Esophagus squamous epithelium (tissue), 5 donors: ENCODE measurements at regions not wholly inside any gene's neighbourhood (a gene's known extent, or its start where the extent isn't known, plus 50 kb on each side); places are given as distances from the start of the nearest gene placed in this dataset.

Experiments used
- DNase-seq: peaks from one replicate; lab custom pipeline; 2025; lab: John Stamatoyannopoulos, UW
- H3K27ac ChIP-seq, 4 donors: fragments of 200-600 bp; sonication (generic); one replicate each; pipeline ENCODE4 v1.5.1; 2016 to 2019; ENCODE audit warnings: mild to moderate bottlenecking in 1 of 4
- H3K27me3 ChIP-seq, 4 donors: fragments of 200-600 bp; sonication (generic); 1 replicate in 3 of 4; 2 replicates in 1 of 4; pipeline versions ENCODE4 v1.5.1 to v1.6.0; 2017 to 2021; ENCODE audit warnings: antibody characterized with exemption in 1 of 4
- H3K36me3 ChIP-seq, 3 donors: fragments of 200-600 bp; sonication (generic); one replicate each; pipeline ENCODE4 v1.5.1; 2016 to 2019
- H3K4me1 ChIP-seq, 3 donors: fragments of 200-600 bp; sonication (generic); one replicate each; pipeline ENCODE4 v1.5.1; 2017 to 2019
- H3K4me3 ChIP-seq, 4 donors: fragments of 200-600 bp; sonication (generic); 1 replicate in 3 of 4; 2 replicates in 1 of 4; pipeline ENCODE4 v1.5.1; 2016 to 2019; ENCODE audit warnings: mild to moderate bottlenecking in 2 of 4, moderate library complexity in 1 of 4
- H3K9me3 ChIP-seq, 3 donors: fragments of 200-600 bp; sonication (generic); one replicate each; pipeline ENCODE4 v1.5.1; 2016 to 2019
- POLR2A ChIP-seq, 4 donors: fragments of 450-650 bp; IDR thresholded peaks; one replicate each; pipeline ENCODE4 v1.6.1; 2017; ENCODE audit warnings: antibody characterized with exemption in 4 of 4, mild to moderate bottlenecking in 4 of 4, moderate library complexity in 3 of 4
- WGBS, 2 donors: methylation state at CpG; one replicate each; pipeline ENCODE4 v1.1.5; 2018; 5-methylcytosine and 5-hydroxymethylcytosine counted together
- intact Hi-C: fragments of 100-400 bp; cut with DNase I; formaldehyde crosslinking; loops from one replicate; pipeline ENCODE4 v1.15.0; 2022
- TF ChIP-seq, protein P1 (sequence below), 6 experiments: fragments of 450-650 bp in 4 of 6; fragments of 200-600 bp in 2 of 6; sonication (generic) in 2 of 6; IDR thresholded peaks; one replicate each; pipeline ENCODE4 v1.5.1; 2016 to 2019; ENCODE audit warnings: antibody characterized with exemption in 6 of 6, mild to moderate bottlenecking in 4 of 6, moderate library complexity in 4 of 6
- donor health status: DM: yes; HTN: yes; CAD: no.

DNA sequence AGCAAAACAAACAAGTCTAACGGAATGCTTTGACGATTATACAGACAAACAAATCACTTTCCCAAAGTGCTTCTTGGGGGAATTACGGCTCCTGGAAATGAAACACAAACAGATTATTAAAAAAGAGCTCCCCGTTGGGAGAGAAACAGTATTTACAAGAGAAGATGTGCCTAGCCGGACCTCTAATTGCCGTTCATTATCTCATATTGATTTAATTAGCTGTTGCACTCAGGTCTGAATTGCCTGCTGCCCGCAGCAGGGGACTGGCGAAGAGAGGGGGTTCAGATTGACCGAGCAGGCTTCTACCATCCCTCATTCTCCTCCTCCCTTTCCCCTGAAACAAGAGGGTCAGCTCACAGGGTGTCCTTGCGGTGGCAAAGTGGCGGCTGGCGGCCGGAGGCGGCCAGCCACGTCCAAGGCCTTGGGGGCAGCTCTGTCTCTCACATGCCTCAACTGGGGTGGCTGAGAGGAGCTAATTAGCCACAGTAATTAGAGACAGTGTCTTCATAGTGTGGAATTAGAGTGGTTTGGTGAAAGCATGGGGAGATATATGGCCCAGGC is 295.1 kb downstream of the MIAT start:
- no peak for DNase-seq
- Histone ChIP-seq H3K4me1 (no peaks in the 10 kb centered on the region), H3K27ac (no peak overlapping the region), H3K9me3 (no peaks in the 10 kb centered on the region), H3K4me3 (no peak overlapping the region), H3K27me3 (peaks cover 0 to 54% (median 0%) of the 10 kb centered on the region in 4 donors), H3K36me3 (no peaks in the 10 kb centered on the region)
- TF ChIP-seq, protein P1, sequence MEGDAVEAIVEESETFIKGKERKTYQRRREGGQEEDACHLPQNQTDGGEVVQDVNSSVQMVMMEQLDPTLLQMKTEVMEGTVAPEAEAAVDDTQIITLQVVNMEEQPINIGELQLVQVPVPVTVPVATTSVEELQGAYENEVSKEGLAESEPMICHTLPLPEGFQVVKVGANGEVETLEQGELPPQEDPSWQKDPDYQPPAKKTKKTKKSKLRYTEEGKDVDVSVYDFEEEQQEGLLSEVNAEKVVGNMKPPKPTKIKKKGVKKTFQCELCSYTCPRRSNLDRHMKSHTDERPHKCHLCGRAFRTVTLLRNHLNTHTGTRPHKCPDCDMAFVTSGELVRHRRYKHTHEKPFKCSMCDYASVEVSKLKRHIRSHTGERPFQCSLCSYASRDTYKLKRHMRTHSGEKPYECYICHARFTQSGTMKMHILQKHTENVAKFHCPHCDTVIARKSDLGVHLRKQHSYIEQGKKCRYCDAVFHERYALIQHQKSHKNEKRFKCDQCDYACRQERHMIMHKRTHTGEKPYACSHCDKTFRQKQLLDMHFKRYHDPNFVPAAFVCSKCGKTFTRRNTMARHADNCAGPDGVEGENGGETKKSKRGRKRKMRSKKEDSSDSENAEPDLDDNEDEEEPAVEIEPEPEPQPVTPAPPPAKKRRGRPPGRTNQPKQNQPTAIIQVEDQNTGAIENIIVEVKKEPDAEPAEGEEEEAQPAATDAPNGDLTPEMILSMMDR (IDR thresholded peaks at IDR 0.05), result no peak
- no peak for TF ChIP-seq POLR2A (IDR thresholded peaks at IDR 0.05)
- WGBS, 2 donors, result 22 to 28% methylated on average over 9 to 15 of the region's 15 CpGs
- intact Hi-C loops, result no loop called here

DNA sequence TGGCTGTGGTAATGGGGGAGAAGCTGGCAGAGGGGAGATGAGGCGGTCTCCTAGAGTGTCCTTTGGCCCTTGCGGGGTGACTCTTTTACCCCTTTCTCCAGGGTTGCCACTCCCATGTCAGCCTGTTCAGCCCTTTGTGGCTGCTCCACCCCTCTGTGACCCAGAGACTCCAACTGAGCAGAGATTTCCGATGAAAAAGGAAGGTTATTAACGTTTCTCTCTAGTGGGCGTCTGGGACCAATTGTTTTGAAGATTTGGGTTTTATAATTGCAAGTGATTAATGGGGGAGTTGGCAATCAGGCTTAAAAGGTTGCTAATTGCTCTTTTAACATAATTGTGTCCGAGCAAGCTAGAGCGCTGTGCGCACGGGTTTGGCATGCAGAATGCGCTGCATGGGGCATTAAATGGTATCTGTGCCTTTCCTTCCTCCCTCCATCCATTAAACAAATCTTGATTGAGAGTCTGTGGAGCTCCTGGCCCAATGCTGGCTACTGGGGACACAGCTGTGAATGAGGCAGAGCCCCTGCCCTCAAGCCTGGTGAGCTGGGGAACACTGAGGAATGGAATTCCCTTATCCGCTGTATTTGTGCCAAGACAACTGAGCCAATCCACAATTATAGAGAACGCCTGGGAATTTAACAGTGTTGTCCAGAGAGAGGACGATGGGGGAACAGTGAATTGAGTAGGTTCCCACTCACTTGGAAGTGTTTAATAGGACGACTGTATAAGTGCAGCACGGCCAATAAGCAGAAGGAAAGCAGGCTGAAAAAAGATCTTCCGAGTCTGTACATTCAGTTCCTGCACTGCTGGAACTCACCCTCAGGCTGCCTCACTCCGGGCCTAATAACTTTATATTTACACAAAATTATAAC is 295.9 kb downstream of the MIAT start:
- peaks cover 0 to 60% (median 0%) of the 10 kb centered on the region in 4 donors for H3K27me3 ChIP-seq
- no peak overlapping the region for H3K4me3 ChIP-seq
- WGBS, 2 donors, result 19 to 38% methylated on average over 17 of the region's 17 CpGs
- DNase-seq, result no peak
- intact Hi-C loops, result no loop called here
- H3K9me3 ChIP-seq, result no peaks in the 10 kb centered on the region
- no peak for TF ChIP-seq POLR2A (IDR thresholded peaks at IDR 0.05)
- TF ChIP-seq, protein P1 (IDR thresholded peaks at IDR 0.05), result no peak
- no peak overlapping the region for H3K27ac ChIP-seq
- H3K36me3 ChIP-seq, result no peaks in the 10 kb centered on the region
- H3K4me1 ChIP-seq, result no peaks in the 10 kb centered on the region

DNA sequence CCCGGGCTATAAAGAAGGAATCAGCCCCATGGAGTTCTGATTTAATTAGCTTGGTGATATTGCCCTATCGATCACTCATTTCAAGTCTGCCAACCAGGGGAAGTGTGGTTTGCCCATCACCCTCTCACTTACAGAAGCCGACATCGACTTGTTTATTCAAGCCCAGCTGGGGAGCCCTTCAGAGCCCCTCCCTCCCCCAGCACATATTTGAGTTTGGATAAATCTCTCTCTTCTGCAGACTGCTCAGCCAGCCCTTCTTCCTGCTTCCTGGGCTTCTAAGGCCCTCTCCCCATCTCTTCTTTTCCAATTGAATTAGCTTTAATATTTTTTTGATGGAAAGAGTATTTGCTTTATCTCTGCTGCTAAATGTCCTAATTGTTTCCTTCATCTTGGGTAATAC is 299.0 kb downstream of the MIAT start:
- Histone ChIP-seq H3K27me3 (peaks cover 0 to 73% (median 0%) of the 10 kb centered on the region in 4 donors), H3K9me3 (no peaks in the 10 kb centered on the region), H3K27ac (no peak overlapping the region), H3K4me3 (no peak overlapping the region), H3K36me3 (no peaks in the 10 kb centered on the region), H3K4me1 (no peaks in the 10 kb centered on the region)
- DNase-seq, result no peak
- 21 to 30% methylated on average over 4 of the region's 4 CpGs for WGBS, 2 donors
- no peak for TF ChIP-seq POLR2A (IDR thresholded peaks at IDR 0.05)
- TF ChIP-seq, protein P1 (IDR thresholded peaks at IDR 0.05), result no peak
- intact Hi-C loops, result no loop called here

DNA sequence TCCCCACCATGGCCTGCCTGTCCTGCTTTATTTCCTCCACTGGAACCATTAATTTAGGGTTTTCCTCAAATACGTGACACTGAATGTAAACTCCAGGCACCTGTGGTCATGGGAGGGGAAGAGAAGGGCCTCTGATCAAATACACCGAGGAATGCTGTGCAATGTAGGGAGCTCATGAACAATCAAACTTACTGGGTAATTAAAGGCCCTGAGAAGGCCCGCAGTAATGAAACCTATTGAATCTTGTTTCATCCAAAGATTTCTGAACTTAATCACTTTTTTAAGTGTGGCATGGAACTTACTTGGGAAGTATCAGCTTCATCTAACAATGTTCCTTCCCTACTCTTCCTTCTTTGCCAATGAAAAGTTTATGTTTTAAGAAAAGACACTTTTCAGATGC is 299.8 kb downstream of the MIAT start:
- TF ChIP-seq, protein P1 (IDR thresholded peaks at IDR 0.05), result no peak
- no peak for TF ChIP-seq POLR2A (IDR thresholded peaks at IDR 0.05)
- WGBS, 2 donors, result 81 to 83% methylated on average over 3 of the region's 3 CpGs
- Histone ChIP-seq H3K4me3 (no peak overlapping the region), H3K4me1 (no peaks in the 10 kb centered on the region), H3K9me3 (no peaks in the 10 kb centered on the region), H3K27ac (no peak overlapping the region), H3K36me3 (no peaks in the 10 kb centered on the region), H3K27me3 (peaks cover 0 to 68% (median 0%) of the 10 kb centered on the region in 4 donors)
- no peak for DNase-seq
- intact Hi-C loops, result no loop called here

DNA sequence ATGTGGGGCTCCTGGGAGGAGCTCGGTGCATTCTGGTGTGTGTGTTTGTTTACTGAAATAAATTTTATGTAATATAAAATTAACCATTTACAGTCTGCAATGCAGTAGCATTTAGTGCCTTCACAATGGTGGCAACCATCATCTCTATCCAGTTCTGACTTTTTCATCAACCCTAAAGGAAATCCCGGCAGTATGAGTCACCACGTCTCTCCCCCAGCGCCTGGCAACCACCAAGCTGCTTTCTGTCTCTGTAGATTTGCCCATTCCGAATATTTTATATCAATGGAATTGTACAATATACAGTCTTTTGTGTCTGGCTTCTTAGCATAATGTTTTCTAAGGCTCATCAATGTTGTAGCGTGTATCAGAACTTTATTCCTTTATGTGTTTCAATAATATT is 300.5 kb downstream of the MIAT start:
- DNase-seq, result no peak
- intact Hi-C loops, result no loop called here
- no peak overlapping the region for H3K27ac ChIP-seq

More for the DNA sequence above, 300.5 kb downstream of the MIAT start:
- no peaks in the 10 kb centered on the region for H3K36me3 ChIP-seq
- H3K27me3 ChIP-seq, result peaks cover 0 to 61% (median 0%) of the 10 kb centered on the region in 4 donors
- no peaks in the 10 kb centered on the region for H3K4me1 ChIP-seq
- 75 to 80% methylated on average over 6 of the region's 6 CpGs for WGBS, 2 donors
- TF ChIP-seq POLR2A (IDR thresholded peaks at IDR 0.05), result no peak
- TF ChIP-seq, protein P1 (IDR thresholded peaks at IDR 0.05), result no peak
- H3K4me3 ChIP-seq, result no peak overlapping the region
- H3K9me3 ChIP-seq, result no peaks in the 10 kb centered on the region
